SJSA1 (cell line): ENCODE measurements at regions not wholly inside any gene's neighbourhood (a gene's known extent, or its start where the extent isn't known, plus 50 kb on each side); places are given as distances from the start of the nearest gene placed in this dataset.
"Not testable (repeated sequence)": the region's sequence is repeated elsewhere in the genome, so short reads cannot be mapped to it uniquely, and the experiment has no call there.

ENCODE experiments used
- DNase-seq, 2 experiments: peaks; one replicate each; pipeline ENCODE4 v3.0.0-alpha.2; 2015 to 2020; ENCODE audit warnings: low spot score in 2 of 2, low read depth in 1 of 2
- H3K27ac ChIP-seq: fragments of 250-450 bp; sonication (Bioruptor Pico); 2 replicates; pipeline ENCODE4 v1.5.1; 2020; ENCODE audit warnings: mild to moderate bottlenecking, moderate library complexity
- H3K27me3 ChIP-seq: fragments of 250-450 bp; sonication (Bioruptor Pico); replicated peaks from 2 replicates; pipeline ENCODE4 v1.5.1; 2020; ENCODE audit warnings: mild to moderate bottlenecking, moderate library complexity
- H3K36me3 ChIP-seq: fragments of 250-450 bp; sonication (Bioruptor Pico); 2 replicates; pipeline ENCODE4 v1.5.1; 2020; ENCODE audit warnings: mild to moderate bottlenecking
- H3K4me1 ChIP-seq: fragments of 250-450 bp; sonication (Bioruptor Pico); replicated peaks from 2 replicates; pipeline ENCODE4 v1.6.1; 2021; ENCODE audit warnings: mild to moderate bottlenecking
- H3K4me3 ChIP-seq: fragments of 250-450 bp; sonication (Bioruptor Pico); 2 replicates; pipeline ENCODE4 v1.5.1; 2020; ENCODE audit warnings: mild to moderate bottlenecking
- H3K9me3 ChIP-seq: fragments of 250-450 bp; sonication (Bioruptor Pico); replicated peaks from 2 replicates; pipeline ENCODE4 v1.5.1; 2020; ENCODE audit warnings: mild to moderate bottlenecking

- no peak for DNase-seq
- 0 out of 2 replicates have a peak, but pooled peaks cover 2% of the 10 kb centered on the region for H3K27me3 ChIP-seq
- no peak overlapping the region for H3K27ac ChIP-seq
- H3K9me3 ChIP-seq, result no peaks in the 10 kb centered on the region
- H3K4me1 ChIP-seq, result no peaks in the 10 kb centered on the region
- H3K36me3 ChIP-seq, result no peaks in the 10 kb centered on the region
- H3K4me3 ChIP-seq, result no peak overlapping the region
Observed at GRCh38 chr2:59786684-59787083, 766.8 kb downstream of the BCL11A start.

GRCh38 chr2:59779571-59779970 lies 773.9 kb downstream of the BCL11A start:
- H3K4me1 ChIP-seq, result no peaks in the 10 kb centered on the region
- no peak overlapping the region for H3K4me3 ChIP-seq
- no peaks in the 10 kb centered on the region for H3K9me3 ChIP-seq
- no peak for DNase-seq
- no peaks in the 10 kb centered on the region for H3K27me3 ChIP-seq
- no peak overlapping the region for H3K27ac ChIP-seq
- H3K36me3 ChIP-seq, result no peaks in the 10 kb centered on the region

DNA sequence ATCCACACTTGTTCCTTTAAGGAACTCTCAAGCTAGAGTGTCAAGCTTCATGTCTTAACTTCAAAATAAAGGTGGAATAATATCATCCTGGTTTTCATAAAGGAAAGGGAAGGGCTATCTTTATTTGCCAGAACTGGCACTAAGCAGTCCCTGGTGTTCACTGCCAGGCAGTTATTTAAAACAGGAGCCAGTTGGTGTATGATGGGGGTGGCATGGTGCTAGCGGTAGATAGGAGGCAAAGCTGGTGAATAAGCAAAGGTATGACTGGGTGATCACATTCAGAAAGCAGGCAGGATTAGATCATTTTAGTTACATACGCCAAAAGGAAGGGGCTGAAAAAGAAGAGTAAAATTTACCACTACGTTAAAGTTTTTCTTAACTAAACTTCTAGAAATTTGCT lies 776.3 kb downstream of the BCL11A start:
- H3K4me3 ChIP-seq, result no peak overlapping the region
- H3K4me1 ChIP-seq, result no peaks in the 10 kb centered on the region
- no peaks in the 10 kb centered on the region for H3K36me3 ChIP-seq
- H3K27me3 ChIP-seq, result no peaks in the 10 kb centered on the region
- H3K9me3 ChIP-seq, result no peaks in the 10 kb centered on the region
- no peak for DNase-seq
- H3K27ac ChIP-seq, result no peak overlapping the region

DNA sequence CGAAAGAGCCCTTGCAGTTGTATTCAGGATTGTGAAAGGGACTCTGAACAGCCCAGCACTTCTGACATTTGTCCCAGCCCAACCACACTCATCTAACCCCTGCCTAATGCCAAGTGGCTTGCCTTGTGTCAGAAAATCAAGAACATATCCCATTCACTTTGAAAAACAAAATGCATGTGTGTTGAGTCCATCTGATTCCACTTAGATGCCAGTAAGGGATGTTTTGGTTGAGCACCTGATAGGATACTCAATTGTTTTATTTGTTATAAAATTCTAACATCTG lies 776.8 kb downstream of the BCL11A start:
- H3K4me3 ChIP-seq, result no peak overlapping the region
- no peak for DNase-seq
- H3K4me1 ChIP-seq, result no peaks in the 10 kb centered on the region
- no peak overlapping the region for H3K27ac ChIP-seq
- no peaks in the 10 kb centered on the region for H3K36me3 ChIP-seq
- no peaks in the 10 kb centered on the region for H3K9me3 ChIP-seq
- H3K27me3 ChIP-seq, result no peaks in the 10 kb centered on the region

DNA sequence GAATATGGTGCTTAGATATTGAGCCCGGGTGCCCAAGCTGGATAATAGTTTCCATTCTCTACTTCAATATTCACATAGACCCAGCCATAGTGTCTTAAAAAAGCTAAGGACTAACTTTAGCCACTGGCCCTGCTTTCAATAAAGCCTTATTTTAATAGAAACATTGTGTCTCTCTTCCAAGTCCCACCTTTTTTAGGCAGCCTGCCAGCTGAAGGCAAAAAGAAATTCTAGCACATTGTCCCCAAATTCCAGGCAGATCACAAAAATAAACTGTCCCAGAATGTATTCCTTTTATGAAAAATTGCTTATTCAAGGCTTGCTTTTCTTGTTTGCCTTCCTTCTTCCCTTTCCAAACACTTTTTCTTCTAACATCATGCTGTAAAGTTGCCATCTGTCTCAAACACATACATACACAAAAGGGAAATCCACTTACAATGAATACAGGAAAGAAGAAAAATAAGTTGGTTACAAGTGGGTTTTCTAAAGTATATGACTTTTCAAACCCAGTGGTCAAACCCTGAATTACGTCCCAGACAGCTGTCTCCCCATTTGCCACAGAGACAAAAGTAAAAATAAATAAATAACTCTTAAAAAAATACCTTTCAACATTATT lies 778.5 kb downstream of the BCL11A start:
- no peak overlapping the region for H3K4me3 ChIP-seq
- H3K9me3 ChIP-seq, result no peaks in the 10 kb centered on the region
- no peak overlapping the region for H3K27ac ChIP-seq
- no peaks in the 10 kb centered on the region for H3K4me1 ChIP-seq
- H3K36me3 ChIP-seq, result no peaks in the 10 kb centered on the region
- peak in 1 of 2 experiments; percentile 15 for DNase-seq
- no peaks in the 10 kb centered on the region for H3K27me3 ChIP-seq

- Histone ChIP-seq H3K27me3 (no peaks in the 10 kb centered on the region), H3K4me3 (no peak overlapping the region), H3K27ac (no peak overlapping the region), H3K36me3 (no peaks in the 10 kb centered on the region), H3K4me1 (no peaks in the 10 kb centered on the region), H3K9me3 (no peaks in the 10 kb centered on the region)
- DNase-seq, result no peak
Observed at GRCh38 chr2:59770651-59771050, 782.8 kb downstream of the BCL11A start.

DNA sequence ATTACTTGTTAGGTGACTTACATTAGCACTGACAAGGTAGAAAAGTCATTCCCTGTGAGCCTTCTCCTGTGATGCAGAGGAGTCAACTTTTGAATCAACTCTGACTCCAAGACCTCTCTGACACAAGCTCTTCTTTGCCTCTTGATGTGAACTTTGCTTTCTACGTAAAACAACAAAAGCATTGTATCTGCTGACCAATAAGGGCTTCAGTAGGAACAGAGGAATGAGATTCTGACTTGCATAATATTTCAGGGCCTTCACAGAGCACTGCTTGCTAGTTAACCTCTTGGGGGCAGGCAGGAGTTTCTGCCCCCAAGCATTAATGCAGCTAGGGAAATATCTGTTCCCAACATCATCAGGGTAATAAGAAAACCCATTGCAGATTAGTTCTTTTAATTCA lies 791.5 kb downstream of the BCL11A start:
- Histone ChIP-seq H3K27ac (no peak overlapping the region), H3K36me3 (no peaks in the 10 kb centered on the region), H3K4me3 (no peak overlapping the region), H3K27me3 (no peaks in the 10 kb centered on the region), H3K9me3 (no peaks in the 10 kb centered on the region), H3K4me1 (no peaks in the 10 kb centered on the region)
- no peak for DNase-seq

- no peaks in the 10 kb centered on the region for H3K9me3 ChIP-seq
- no peaks in the 10 kb centered on the region for H3K4me1 ChIP-seq
- H3K36me3 ChIP-seq, result no peaks in the 10 kb centered on the region
- no peaks in the 10 kb centered on the region for H3K27me3 ChIP-seq
- DNase-seq, result no peak
- no peak overlapping the region for H3K27ac ChIP-seq
- H3K4me3 ChIP-seq, result no peak overlapping the region
Observed at GRCh38 chr2:59756150-59756549, 797.3 kb downstream of the BCL11A start.

GRCh38 chr2:59754011-59754735 lies 799.3 kb downstream of the BCL11A start:
- H3K4me3 ChIP-seq, result no peak overlapping the region
- H3K9me3 ChIP-seq, result no peaks in the 10 kb centered on the region
- no peaks in the 10 kb centered on the region for H3K27me3 ChIP-seq
- DNase-seq, result no peak
- H3K4me1 ChIP-seq, result no peaks in the 10 kb centered on the region
- H3K36me3 ChIP-seq, result no peaks in the 10 kb centered on the region
- no peak overlapping the region for H3K27ac ChIP-seq

- Histone ChIP-seq H3K9me3 (no peaks in the 10 kb centered on the region), H3K27ac (no peak overlapping the region), H3K4me3 (no peak overlapping the region), H3K27me3 (no peaks in the 10 kb centered on the region), H3K4me1 (no peaks in the 10 kb centered on the region), H3K36me3 (no peaks in the 10 kb centered on the region)
- DNase-seq, result no peak
Observed at GRCh38 chr2:59752512-59752911, 800.9 kb downstream of the BCL11A start.

DNA sequence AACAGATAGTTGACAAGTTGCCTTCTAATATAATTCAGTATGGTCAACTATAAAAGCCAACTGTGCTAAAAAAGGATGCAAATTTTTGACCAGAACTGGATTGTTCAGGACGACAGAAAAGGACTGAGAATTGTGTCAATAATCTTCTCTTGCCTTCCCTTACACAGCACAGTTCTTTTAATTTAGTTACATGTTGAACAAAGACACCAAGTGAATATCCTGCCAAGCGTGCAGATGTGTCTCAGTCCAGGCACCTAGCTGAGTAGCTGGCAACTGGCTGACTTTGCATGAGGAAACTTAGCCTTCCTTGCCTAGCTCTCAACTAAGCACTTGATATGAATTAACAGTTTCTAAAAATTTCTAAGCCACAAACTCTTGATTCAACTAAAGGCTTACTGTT lies 801.4 kb downstream of the BCL11A start:
- no peak for DNase-seq
- Histone ChIP-seq H3K4me1 (no peaks in the 10 kb centered on the region), H3K27ac (no peak overlapping the region), H3K9me3 (no peaks in the 10 kb centered on the region), H3K36me3 (no peaks in the 10 kb centered on the region), H3K27me3 (no peaks in the 10 kb centered on the region), H3K4me3 (no peak overlapping the region)

DNA sequence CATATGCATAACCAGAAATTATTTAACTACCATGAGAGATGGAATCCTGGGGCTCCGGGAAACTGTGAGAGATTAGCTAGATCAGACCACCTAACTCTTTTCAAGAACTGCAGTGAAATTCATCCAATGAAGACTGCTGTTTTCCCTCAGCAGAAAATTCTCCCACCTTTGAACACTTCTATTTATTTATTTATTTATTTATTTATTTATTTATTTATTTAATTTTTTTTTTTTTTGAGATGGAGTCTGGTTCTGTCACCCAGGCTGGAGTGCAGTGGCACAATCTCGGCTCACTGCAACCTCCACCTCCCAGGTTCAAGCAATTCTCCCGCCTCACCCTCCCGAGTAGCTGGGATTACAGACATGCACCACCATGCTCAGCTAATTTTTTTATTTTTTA lies 802.2 kb downstream of the BCL11A start:
- not testable (repeated sequence) for H3K36me3 ChIP-seq, H3K4me1 ChIP-seq, H3K27ac ChIP-seq, H3K27me3 ChIP-seq, DNase-seq, H3K9me3 ChIP-seq, H3K4me3 ChIP-seq

DNA sequence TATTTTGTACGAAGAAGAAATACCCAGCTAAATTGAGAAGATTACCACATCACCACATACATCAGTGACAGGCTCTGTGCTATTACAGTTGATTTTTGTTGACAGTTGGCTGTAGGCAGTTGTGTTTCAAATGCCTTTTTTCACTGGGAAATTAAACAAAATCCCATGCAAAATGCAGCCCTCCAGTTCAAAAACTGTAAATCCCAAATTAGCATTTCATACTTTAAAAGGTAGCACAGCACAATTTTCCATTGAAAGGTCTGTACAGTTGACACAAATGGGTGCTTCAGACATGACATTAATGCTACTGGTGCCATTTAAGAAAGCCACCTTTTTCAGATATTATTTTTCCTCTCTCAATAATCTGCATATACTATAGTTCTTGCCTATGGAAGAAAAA lies 807.2 kb downstream of the BCL11A start:
- no peaks in the 10 kb centered on the region for H3K4me1 ChIP-seq
- no peak overlapping the region for H3K4me3 ChIP-seq
- H3K27me3 ChIP-seq, result no peaks in the 10 kb centered on the region
- H3K9me3 ChIP-seq, result no peaks in the 10 kb centered on the region
- no peaks in the 10 kb centered on the region for H3K36me3 ChIP-seq
- no peak overlapping the region for H3K27ac ChIP-seq
- no peak for DNase-seq

GRCh38 chr2:59745085-59745484 lies 808.4 kb downstream of the BCL11A start:
- Histone ChIP-seq H3K27ac (no peak overlapping the region), H3K36me3 (no peaks in the 10 kb centered on the region), H3K27me3 (no peaks in the 10 kb centered on the region), H3K4me3 (no peak overlapping the region), H3K9me3 (no peaks in the 10 kb centered on the region), H3K4me1 (no peaks in the 10 kb centered on the region)
- DNase-seq, result no peak

GRCh38 chr2:59744436-59744835 lies 809.0 kb downstream of the BCL11A start:
- no peak for DNase-seq
- Histone ChIP-seq H3K4me3 (no peak overlapping the region), H3K27ac (no peak overlapping the region), H3K36me3 (no peaks in the 10 kb centered on the region), H3K9me3 (no peaks in the 10 kb centered on the region), H3K27me3 (no peaks in the 10 kb centered on the region), H3K4me1 (no peaks in the 10 kb centered on the region)
